ENCODE measurements at regions not wholly inside any gene's neighbourhood (a gene's known extent, or its start where the extent isn't known, plus 50 kb on each side); places are given as distances from the start of the nearest gene placed in this dataset.
"Not testable (repeated sequence)": the region's sequence is repeated elsewhere in the genome, so short reads cannot be mapped to it uniquely, and the experiment has no call there.

- in situ Hi-C loops (cut with HindIII; ENCODE audit: low pct_ligation_motif_present, low pct_unique_long_range_greater_than_20kb, low sequenced_read_pairs) = no loop called here
Measured at GRCh38 chr13:111614009-111614408, 293.6 kb downstream of the TEX29 start.

GRCh38 chr13:111614613-111615012, 294.2 kb downstream of the TEX29 start:
- in situ Hi-C loops (cut with HindIII; ENCODE audit: low pct_ligation_motif_present, low pct_unique_long_range_greater_than_20kb, low sequenced_read_pairs) = no loop called here

More at GRCh38 chr13:111614009-111614408, 293.6 kb downstream of the TEX29 start:
- no peak for DNase-seq

DNA sequence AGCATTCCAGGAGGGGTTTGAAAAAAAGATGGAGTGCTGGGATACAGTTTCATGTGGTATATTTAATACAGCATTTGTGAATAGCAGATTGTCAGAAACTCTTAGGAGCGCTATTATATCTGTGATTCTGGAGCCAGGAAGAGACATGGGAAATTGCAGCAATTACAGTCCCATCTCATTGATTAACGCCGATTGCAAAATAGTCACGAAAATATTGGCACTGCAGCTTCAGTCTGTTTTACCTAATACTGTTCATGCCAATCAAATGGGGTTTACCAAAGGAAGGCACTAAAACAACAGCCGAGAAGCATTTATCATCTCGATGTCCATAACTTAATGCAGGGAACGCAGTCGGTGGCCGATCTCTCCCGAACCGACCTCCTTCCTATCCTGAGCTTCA, 295.8 kb downstream of the TEX29 start:
- DNase-seq = no peak
- in situ Hi-C loops (cut with HindIII; ENCODE audit: low pct_ligation_motif_present, low pct_unique_long_range_greater_than_20kb, low sequenced_read_pairs) = no loop called here

More at GRCh38 chr13:111614613-111615012, 294.2 kb downstream of the TEX29 start:
- DNase-seq = no peak

- in situ Hi-C loops (cut with HindIII; ENCODE audit: low pct_ligation_motif_present, low pct_unique_long_range_greater_than_20kb, low sequenced_read_pairs) = no loop called here
- DNase-seq = no peak
Measured at GRCh38 chr13:111620166-111620565, 299.7 kb downstream of the TEX29 start.

DNA sequence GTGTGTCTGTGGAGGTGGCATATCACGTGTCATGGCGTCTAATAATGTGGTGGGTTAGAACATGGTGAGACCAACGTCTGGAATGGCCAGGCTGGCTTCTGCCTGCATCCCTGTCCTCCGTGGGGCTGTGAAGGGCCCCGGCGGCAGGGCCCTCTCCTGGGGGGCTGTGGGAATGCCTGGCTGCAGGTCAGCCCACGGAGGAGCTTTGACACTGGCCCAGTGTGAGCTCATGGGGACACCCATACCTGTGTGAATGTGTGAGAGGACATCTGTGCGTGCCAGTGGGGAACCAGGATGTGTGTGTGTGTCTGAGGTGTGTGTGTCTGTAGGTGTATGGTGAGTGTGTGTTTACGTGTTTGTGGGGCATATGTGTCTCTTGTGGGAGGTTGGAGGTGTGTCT, 300.1 kb downstream of the TEX29 start:
- in situ Hi-C loops (cut with HindIII; ENCODE audit: low pct_ligation_motif_present, low pct_unique_long_range_greater_than_20kb, low sequenced_read_pairs) = no loop called here
- no peak for DNase-seq

DNA sequence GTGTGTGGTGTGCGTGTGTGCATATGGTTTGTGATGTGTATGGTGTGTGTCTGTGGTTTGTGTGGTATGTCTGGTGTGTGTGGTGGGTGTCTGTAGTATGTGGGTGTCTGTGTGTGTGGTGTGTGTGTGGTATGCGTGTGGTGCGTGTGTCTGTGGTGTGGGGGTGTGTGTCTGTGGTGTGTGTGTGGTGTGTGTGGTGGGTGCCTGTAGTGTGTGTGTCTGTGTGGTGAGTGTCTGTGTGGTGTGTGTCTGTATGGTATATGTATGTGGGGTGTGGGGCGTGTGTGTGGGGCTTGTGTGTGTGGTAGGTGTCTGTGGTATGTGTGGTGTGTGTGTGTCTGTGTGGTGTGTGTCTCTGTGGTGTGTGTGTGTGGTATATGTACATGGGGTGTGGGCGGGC, 300.7 kb downstream of the TEX29 start:
- DNase-seq = no peak
- in situ Hi-C loops (cut with HindIII; ENCODE audit: low pct_ligation_motif_present, low pct_unique_long_range_greater_than_20kb, low sequenced_read_pairs) = no loop called here

GRCh38 chr13:111622051-111622531, 301.6 kb downstream of the TEX29 start:
- in situ Hi-C loops (cut with HindIII; ENCODE audit: low pct_ligation_motif_present, low pct_unique_long_range_greater_than_20kb, low sequenced_read_pairs) = no loop called here
- DNase-seq = no peak

DNA sequence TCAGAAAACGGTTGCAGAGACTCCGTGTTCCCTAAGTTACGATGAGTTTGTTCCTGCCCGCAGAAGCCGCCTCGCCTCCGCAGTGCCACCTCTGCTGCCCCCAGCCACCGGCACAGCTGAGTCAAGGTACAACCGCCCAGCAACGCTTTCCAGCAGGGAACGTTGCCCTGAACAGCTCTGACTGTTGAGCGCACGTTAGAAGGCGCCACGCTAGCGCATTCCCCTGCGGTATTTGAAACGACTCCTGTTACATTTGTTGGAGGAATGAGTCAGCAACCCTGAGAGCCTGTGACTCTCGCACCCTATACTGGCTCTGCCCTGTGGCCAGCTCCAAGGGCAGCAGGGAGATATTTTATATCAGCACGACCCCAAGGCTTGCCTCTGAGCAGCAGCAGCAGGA, 302.8 kb downstream of the TEX29 start:
- DNase-seq = no peak
- in situ Hi-C loops (cut with HindIII; ENCODE audit: low pct_ligation_motif_present, low pct_unique_long_range_greater_than_20kb, low sequenced_read_pairs) = no loop called here

GRCh38 chr13:111623743-111624505, 303.5 kb downstream of the TEX29 start:
- DNase-seq = no peak
- in situ Hi-C loops (cut with HindIII; ENCODE audit: low pct_ligation_motif_present, low pct_unique_long_range_greater_than_20kb, low sequenced_read_pairs) = no loop called here

DNA sequence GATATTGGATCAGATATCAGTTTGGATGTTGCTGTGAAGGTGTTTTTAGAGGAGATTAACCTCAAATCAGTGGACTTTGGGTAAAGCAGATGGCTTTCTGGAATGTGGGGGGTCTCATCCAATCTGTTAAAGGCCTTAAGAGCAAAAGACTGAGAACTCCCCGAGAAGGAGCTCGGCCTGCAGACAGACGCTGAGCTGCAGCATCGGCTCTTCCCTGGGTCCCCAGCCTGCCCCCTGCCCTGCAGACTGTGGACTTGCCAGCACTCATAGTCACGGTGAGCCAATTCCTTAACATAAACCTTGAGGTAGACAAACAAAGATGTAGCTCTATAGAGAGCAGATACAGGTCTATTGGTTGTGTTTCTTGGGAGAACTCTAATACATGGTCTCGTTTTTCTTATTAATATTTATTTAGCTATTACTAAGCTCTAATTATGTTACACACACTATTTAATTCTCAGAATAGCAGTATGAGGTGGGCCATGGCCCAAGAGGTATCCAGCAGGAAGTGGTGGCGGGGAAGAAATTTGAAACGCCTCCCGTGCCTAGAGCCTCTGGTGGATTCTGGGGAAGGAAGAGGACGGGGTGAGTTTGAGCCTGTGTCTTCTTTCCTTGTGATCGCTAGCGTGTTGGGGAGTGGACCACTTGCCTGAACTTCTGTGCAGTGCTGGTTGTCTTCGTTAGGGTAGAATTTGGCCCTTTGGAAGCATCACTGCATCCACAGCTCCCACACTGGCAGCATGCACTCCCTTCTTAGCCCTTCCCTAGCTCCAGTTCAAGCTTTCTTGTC, 305.3 kb downstream of the TEX29 start:
- in situ Hi-C loops (cut with HindIII; ENCODE audit: low pct_ligation_motif_present, low pct_unique_long_range_greater_than_20kb, low sequenced_read_pairs) = no loop called here
- no peak for DNase-seq

DNA sequence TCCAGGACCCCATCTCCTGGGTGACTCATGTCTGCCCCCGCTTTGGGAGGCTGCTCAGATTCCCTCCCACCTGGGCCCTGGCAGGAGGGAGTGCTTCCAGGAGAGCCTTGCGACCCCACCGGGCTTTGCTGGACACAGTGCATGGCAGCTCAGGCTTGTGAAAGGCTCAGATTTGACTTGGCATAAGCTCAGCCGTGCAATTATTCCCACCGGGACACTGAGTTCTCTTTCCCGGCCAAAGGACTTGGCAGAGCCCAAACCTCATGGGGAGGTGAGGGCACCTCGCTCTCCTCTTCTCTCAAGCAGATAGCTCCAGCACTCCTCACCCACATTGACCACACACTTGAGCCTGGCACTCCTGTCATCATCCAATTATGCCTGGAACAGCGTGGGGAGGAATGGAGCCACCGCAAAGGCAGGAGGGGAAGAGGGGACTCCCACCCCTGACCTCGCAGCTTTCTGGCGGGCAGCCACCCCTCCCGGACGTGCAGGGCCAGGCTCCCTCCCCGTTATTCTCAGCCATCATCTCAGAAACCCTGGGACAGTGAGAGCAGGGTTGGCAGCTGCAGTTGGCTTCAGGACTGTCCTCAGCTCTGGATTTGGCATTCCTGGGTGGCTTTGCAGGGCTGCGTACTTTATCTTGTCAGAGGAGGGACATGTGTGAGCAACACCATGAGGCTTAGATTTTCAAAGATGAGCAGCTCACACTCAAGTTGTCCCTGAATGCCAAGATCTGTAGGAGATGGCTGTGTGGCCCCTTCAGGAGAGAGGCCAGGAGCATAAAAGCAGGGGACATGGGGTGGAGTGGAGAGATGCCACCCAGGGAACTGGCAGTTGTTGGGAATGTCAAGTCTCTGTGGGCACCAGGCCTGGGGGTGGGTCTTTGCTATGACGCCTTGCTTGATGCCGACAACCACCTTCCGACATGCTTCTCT, 306.2 kb downstream of the TEX29 start:
- no peak for DNase-seq
- in situ Hi-C loops (cut with HindIII; ENCODE audit: low pct_ligation_motif_present, low pct_unique_long_range_greater_than_20kb, low sequenced_read_pairs) = no loop called here

DNA sequence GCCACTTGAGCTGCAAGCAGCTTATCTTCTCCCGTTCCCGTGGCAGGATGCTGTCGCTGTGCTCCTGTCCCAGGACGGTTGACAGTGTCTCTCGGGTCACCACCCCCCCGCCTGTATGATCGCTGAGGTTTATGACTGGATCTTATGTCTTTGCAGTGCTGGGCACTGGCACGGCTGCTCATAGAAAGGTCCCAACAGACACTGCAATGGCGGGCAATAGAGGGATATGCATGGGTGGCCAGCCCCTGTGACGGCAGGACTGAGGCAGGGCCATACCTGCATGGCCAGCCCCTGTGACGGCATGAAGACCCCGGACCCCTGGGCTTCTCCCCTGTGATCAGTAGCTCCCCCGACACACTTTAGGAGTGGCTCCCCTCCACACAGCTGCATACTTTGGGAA, 307.2 kb downstream of the TEX29 start:
- in situ Hi-C loops (cut with HindIII; ENCODE audit: low pct_ligation_motif_present, low pct_unique_long_range_greater_than_20kb, low sequenced_read_pairs) = no loop called here
- DNase-seq = no peak

GRCh38 chr13:111629016-111629415, 308.6 kb downstream of the TEX29 start:
- no peak for DNase-seq
- in situ Hi-C loops (cut with HindIII; ENCODE audit: low pct_ligation_motif_present, low pct_unique_long_range_greater_than_20kb, low sequenced_read_pairs) = no loop called here

GRCh38 chr13:111629457-111629856, 309.0 kb downstream of the TEX29 start:
- in situ Hi-C loops (cut with HindIII; ENCODE audit: low pct_ligation_motif_present, low pct_unique_long_range_greater_than_20kb, low sequenced_read_pairs) = no loop called here
- DNase-seq = no peak

- in situ Hi-C loops (cut with HindIII; ENCODE audit: low pct_ligation_motif_present, low pct_unique_long_range_greater_than_20kb, low sequenced_read_pairs) = no loop called here
- DNase-seq = no peak
Measured at GRCh38 chr13:111629926-111630325, 309.5 kb downstream of the TEX29 start.

- DNase-seq = no peak
- in situ Hi-C loops (cut with HindIII; ENCODE audit: low pct_ligation_motif_present, low pct_unique_long_range_greater_than_20kb, low sequenced_read_pairs) = no loop called here
Measured at GRCh38 chr13:111630406-111630805, 310.0 kb downstream of the TEX29 start.

GRCh38 chr13:111631271-111631670, 310.8 kb downstream of the TEX29 start:
- DNase-seq; in situ Hi-C loops (cut with HindIII; ENCODE audit: low pct_ligation_motif_present, low pct_unique_long_range_greater_than_20kb, low sequenced_read_pairs): not testable (repeated sequence)

GRCh38 chr13:111632906-111633305, 312.5 kb downstream of the TEX29 start:
- no peak for DNase-seq
- in situ Hi-C loops (cut with HindIII; ENCODE audit: low pct_ligation_motif_present, low pct_unique_long_range_greater_than_20kb, low sequenced_read_pairs) = no loop called here

DNA sequence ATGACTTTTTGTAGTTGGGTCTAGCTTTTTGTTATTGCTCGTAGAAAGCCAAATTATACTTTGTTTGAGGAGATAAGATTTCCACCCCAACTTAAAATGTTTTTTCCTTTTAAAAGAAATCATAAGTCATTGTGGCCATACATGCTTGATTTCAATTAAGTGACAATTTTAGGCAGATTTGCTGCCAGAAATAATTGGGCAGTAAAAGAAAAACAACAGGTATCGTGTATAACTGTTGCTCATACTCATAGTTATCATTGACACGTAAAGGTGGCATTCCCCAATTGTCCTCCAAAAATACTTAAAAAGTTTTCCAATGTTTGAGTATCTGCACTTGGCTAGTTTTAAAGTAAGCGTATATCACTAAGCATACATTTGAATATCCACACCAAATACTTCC, 313.0 kb downstream of the TEX29 start:
- in situ Hi-C loops (cut with HindIII; ENCODE audit: low pct_ligation_motif_present, low pct_unique_long_range_greater_than_20kb, low sequenced_read_pairs) = no loop called here
- no peak for DNase-seq

Measured in ACHN (cell line).